Activated T-cell treated with anti-CD3 and anti-CD28 coated beads, Interleukin-2, amount 50 U/mL, for 4 hours (primary cell): ENCODE measurements at regions not wholly inside any gene's neighbourhood (a gene's known extent, or its start where the extent isn't known, plus 50 kb on each side); places are given as distances from the start of the nearest gene placed in this dataset.
"Not testable (repeated sequence)": the region's sequence is repeated elsewhere in the genome, so short reads cannot be mapped to it uniquely, and the experiment has no call there.

ENCODE experiments used
- ATAC-seq, 2 donors: fragments of 200-7000 bp; cut with Tn5 transposase; one replicate each; pipeline ENCODE4 v1.10.0; 2021
- DNase-seq: peaks from one replicate; pipeline ENCODE4 v3.0.0-alpha.2; 2020
- H3K27me3 Mint-ChIP-seq: one replicate; pipeline ENCODE4 v1.8.0; 2021; ENCODE audit warnings: low read depth, mixed read lengths
- H3K36me3 Mint-ChIP-seq: one replicate; pipeline ENCODE4 v1.8.0; 2022; ENCODE audit warnings: mixed read lengths; ENCODE audit not compliant: insufficient read depth
- H3K4me1 Mint-ChIP-seq: one replicate; pipeline ENCODE4 v1.8.0; 2021; ENCODE audit warnings: low read depth, mixed read lengths
- H3K4me3 Mint-ChIP-seq: one replicate; pipeline ENCODE4 v1.8.0; 2021; ENCODE audit warnings: mild to moderate bottlenecking, moderate library complexity, mixed read lengths
- H3K9me3 Mint-ChIP-seq: one replicate; pipeline ENCODE4 v1.8.0; 2021; ENCODE audit warnings: mixed read lengths

GRCh38 chr14:53847881-53848280 is 108.7 kb downstream of the BMP4 start:
- DNase-seq (no peak), ATAC-seq (no peak)
- Mint-ChIP-seq H3K36me3 (no peaks in the 10 kb centered on the region), H3K27me3 (no peaks in the 10 kb centered on the region), H3K9me3 (no peaks in the 10 kb centered on the region), H3K4me1 (no peaks in the 10 kb centered on the region), H3K4me3 (no peak overlapping the region)

- H3K36me3 Mint-ChIP-seq = no peaks in the 10 kb centered on the region
- H3K4me1 Mint-ChIP-seq = no peaks in the 10 kb centered on the region
- H3K4me3 Mint-ChIP-seq = no peak overlapping the region
- ATAC-seq (no peak), DNase-seq (no peak)
- no peaks in the 10 kb centered on the region for H3K9me3 Mint-ChIP-seq
- no peaks in the 10 kb centered on the region for H3K27me3 Mint-ChIP-seq
Observed at GRCh38 chr14:53847057-53847456, 109.6 kb downstream of the BMP4 start.

- Mint-ChIP-seq H3K4me1 (no peaks in the 10 kb centered on the region), H3K36me3 (no peaks in the 10 kb centered on the region), H3K9me3 (peaks cover 3% of the 10 kb centered on the region), H3K4me3 (no peak overlapping the region), H3K27me3 (no peaks in the 10 kb centered on the region)
- ATAC-seq (no peak), DNase-seq (no peak)
Observed at GRCh38 chr14:53845813-53846693, 110.6 kb downstream of the BMP4 start.

GRCh38 chr14:53842938-53843337 is 113.7 kb downstream of the BMP4 start:
- H3K9me3 Mint-ChIP-seq = peaks cover 8% of the 10 kb centered on the region
- no peaks in the 10 kb centered on the region for H3K27me3 Mint-ChIP-seq
- no peaks in the 10 kb centered on the region for H3K4me1 Mint-ChIP-seq
- ATAC-seq = no peak
- H3K4me3 Mint-ChIP-seq = no peak overlapping the region
- H3K36me3 Mint-ChIP-seq = no peaks in the 10 kb centered on the region
- DNase-seq = no peak

- Mint-ChIP-seq H3K4me3 (no peak overlapping the region), H3K27me3 (no peaks in the 10 kb centered on the region), H3K4me1 (no peaks in the 10 kb centered on the region), H3K36me3 (no peaks in the 10 kb centered on the region), H3K9me3 (peaks cover 8% of the 10 kb centered on the region)
- ATAC-seq (no peak), DNase-seq (no peak)
Observed at GRCh38 chr14:53841109-53842099, 115.2 kb downstream of the BMP4 start.

GRCh38 chr14:53840444-53840843 is 116.2 kb downstream of the BMP4 start:
- H3K4me3 Mint-ChIP-seq = no peak overlapping the region
- DNase-seq (no peak), ATAC-seq (no peak)
- H3K9me3 Mint-ChIP-seq = peaks cover 8% of the 10 kb centered on the region
- H3K4me1 Mint-ChIP-seq = no peaks in the 10 kb centered on the region
- no peaks in the 10 kb centered on the region for H3K27me3 Mint-ChIP-seq
- no peaks in the 10 kb centered on the region for H3K36me3 Mint-ChIP-seq

- Mint-ChIP-seq H3K9me3 (peaks cover 12% of the 10 kb centered on the region), H3K4me1 (no peaks in the 10 kb centered on the region), H3K27me3 (no peaks in the 10 kb centered on the region), H3K4me3 (no peak overlapping the region), H3K36me3 (no peaks in the 10 kb centered on the region)
- no peak for DNase-seq
- no peak for ATAC-seq
Observed at GRCh38 chr14:53838374-53838773, 118.3 kb downstream of the BMP4 start.

- H3K9me3 Mint-ChIP-seq = peaks cover 12% of the 10 kb centered on the region
- not testable (repeated sequence) for H3K4me3 Mint-ChIP-seq, H3K4me1 Mint-ChIP-seq, H3K36me3 Mint-ChIP-seq, H3K27me3 Mint-ChIP-seq, DNase-seq, ATAC-seq
Observed at GRCh38 chr14:53837656-53838055, 119.0 kb downstream of the BMP4 start.

GRCh38 chr14:53836551-53836950 is 120.1 kb downstream of the BMP4 start:
- Mint-ChIP-seq H3K9me3 (peaks cover 10% of the 10 kb centered on the region), H3K4me1 (no peaks in the 10 kb centered on the region)

GRCh38 chr14:53828820-53829219 is 127.8 kb downstream of the BMP4 start:
- no peak for DNase-seq
- Mint-ChIP-seq H3K4me1 (no peaks in the 10 kb centered on the region), H3K27me3 (no peaks in the 10 kb centered on the region), H3K36me3 (no peaks in the 10 kb centered on the region), H3K9me3 (peaks cover 3% of the 10 kb centered on the region), H3K4me3 (no peak overlapping the region)
- ATAC-seq = no peak

More at GRCh38 chr14:53836551-53836950, 120.1 kb downstream of the BMP4 start:
- Mint-ChIP-seq H3K27me3 (no peaks in the 10 kb centered on the region), H3K4me3 (no peak overlapping the region), H3K36me3 (no peaks in the 10 kb centered on the region)
- no peak for DNase-seq
- ATAC-seq = no peak

- Mint-ChIP-seq H3K27me3 (no peaks in the 10 kb centered on the region), H3K4me3 (no peak overlapping the region), H3K9me3 (peaks cover 7% of the 10 kb centered on the region), H3K36me3 (no peaks in the 10 kb centered on the region), H3K4me1 (no peaks in the 10 kb centered on the region)
- no peak for ATAC-seq
- no peak for DNase-seq
Observed at GRCh38 chr14:53824061-53824460, 132.6 kb downstream of the BMP4 start.

- Mint-ChIP-seq H3K4me3 (no peak overlapping the region), H3K4me1 (no peaks in the 10 kb centered on the region), H3K9me3 (peaks cover 24% of the 10 kb centered on the region), H3K36me3 (no peaks in the 10 kb centered on the region), H3K27me3 (no peaks in the 10 kb centered on the region)
- DNase-seq = no peak
- ATAC-seq = no peak
Observed at GRCh38 chr14:53814392-53814791, 142.2 kb downstream of the BMP4 start.

- Mint-ChIP-seq H3K27me3 (no peaks in the 10 kb centered on the region), H3K9me3 (peaks cover 14% of the 10 kb centered on the region), H3K4me3 (no peak overlapping the region), H3K4me1 (no peaks in the 10 kb centered on the region), H3K36me3 (no peaks in the 10 kb centered on the region)
- DNase-seq = no peak
- ATAC-seq = no peak
Observed at GRCh38 chr14:53810221-53810620, 146.4 kb downstream of the BMP4 start.

GRCh38 chr14:53808042-53808441 is 148.6 kb downstream of the BMP4 start:
- Mint-ChIP-seq H3K27me3 (no peaks in the 10 kb centered on the region), H3K36me3 (no peaks in the 10 kb centered on the region), H3K4me3 (no peak overlapping the region), H3K4me1 (no peaks in the 10 kb centered on the region), H3K9me3 (peaks cover 15% of the 10 kb centered on the region)
- DNase-seq = no peak
- no peak for ATAC-seq
